ENCODE measurements at regions not wholly inside any gene's neighbourhood (a gene's known extent, or its start where the extent isn't known, plus 50 kb on each side); places are given as distances from the start of the nearest gene placed in this dataset.

- no peak overlapping the region for H3K9ac ChIP-seq
- no peak for DNase-seq
- no peak overlapping the region for H3K4me3 ChIP-seq
- H3K79me2 ChIP-seq (ENCODE audit: insufficient read depth) = no peaks in the 10 kb centered on the region
- WGBS, 2 experiments (ENCODE audit: low coverage in 1 of 2, low lambda C conversion rate in 2 of 2, missing lambda C conversion rate in 2 of 2) = 59 to 61% methylated on average over 5 of the region's 5 CpGs
- in situ Hi-C loops (cut with MboI) = no loop called here
- peaks cover 37% of the 10 kb centered on the region for H3K27me3 ChIP-seq (replicated peaks; ENCODE audit: insufficient read depth)
- no peak overlapping the region for H3K4me2 ChIP-seq (ENCODE audit: unreplicated experiment)
- H4K20me1 ChIP-seq (ENCODE audit: insufficient read depth) = no peaks in the 10 kb centered on the region
- no peak for TF ChIP-seq EZH2 (IDR thresholded peaks at IDR 0.05; ENCODE audit: insufficient read depth, poor library complexity, severe bottlenecking)
- TF ChIP-seq EZH2phosphoT487 (IDR thresholded peaks at IDR 0.05; ENCODE audit: insufficient read depth, low read depth) = no peak
- no peak overlapping the region for H2AFZ ChIP-seq
- no peaks in the 10 kb centered on the region for H3K9me2 ChIP-seq (ENCODE audit: insufficient read depth)
- no peaks in the 10 kb centered on the region for H3K4me1 ChIP-seq (ENCODE audit: insufficient read depth)
- H3K36me3 ChIP-seq (ENCODE audit: low read depth) = no peaks in the 10 kb centered on the region
- no peaks in the 10 kb centered on the region for H3F3A ChIP-seq (ENCODE audit: insufficient read depth)
- H3K9me3 ChIP-seq (ENCODE audit: low read depth) = no peaks in the 10 kb centered on the region
- H3K27ac ChIP-seq = no peak overlapping the region
These were observed 106.7 kb downstream of the GPX5 start for GRCh38 chr6:28632326-28632851.

DNA sequence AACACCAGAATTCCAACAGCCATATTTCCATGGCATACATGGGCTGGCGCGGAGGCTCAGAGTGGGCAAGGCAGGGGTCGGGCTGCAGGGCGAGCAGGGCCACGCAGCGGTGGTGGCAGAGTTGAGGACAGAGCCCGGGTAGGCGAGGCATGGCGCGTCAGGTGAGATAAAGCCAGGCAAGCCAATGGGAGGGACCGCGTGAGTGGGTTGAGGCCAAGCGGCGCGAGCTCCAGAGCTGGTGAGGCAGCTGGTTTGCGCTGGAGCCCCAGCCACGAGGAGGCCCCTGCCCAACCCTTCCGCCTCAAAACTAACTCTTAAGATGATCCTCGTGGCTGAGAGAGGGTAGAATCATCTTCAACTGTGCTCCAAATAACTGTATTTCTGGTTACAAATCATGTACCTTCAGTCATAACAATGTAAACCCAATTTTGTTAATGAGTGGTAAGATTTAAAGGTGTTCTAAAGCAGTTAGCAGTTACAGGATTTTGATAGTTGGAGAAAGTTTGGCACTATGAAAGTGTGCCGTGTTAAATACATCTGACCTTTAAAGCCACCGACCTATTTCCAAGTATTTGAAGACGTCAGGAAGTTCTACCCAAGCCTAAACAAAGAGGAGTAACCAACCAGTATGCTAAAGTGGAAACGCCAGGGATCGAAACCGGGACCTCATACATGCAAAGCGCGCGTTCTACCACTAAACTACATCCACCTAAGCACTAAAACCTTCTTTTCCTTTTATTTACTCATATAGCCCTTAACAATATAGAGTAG, 107.9 kb downstream of the GPX5 start:
- no peak overlapping the region for H3K9ac ChIP-seq
- no peak overlapping the region for H3K4me2 ChIP-seq (ENCODE audit: unreplicated experiment)
- no peaks in the 10 kb centered on the region for H3K4me1 ChIP-seq (ENCODE audit: insufficient read depth)
- no peak overlapping the region for H2AFZ ChIP-seq
- no peaks in the 10 kb centered on the region for H4K20me1 ChIP-seq (ENCODE audit: insufficient read depth)
- TF ChIP-seq EZH2 (IDR thresholded peaks at IDR 0.05; ENCODE audit: insufficient read depth, poor library complexity, severe bottlenecking) (no peak), EZH2phosphoT487 (IDR thresholded peaks at IDR 0.05; ENCODE audit: insufficient read depth, low read depth) (no peak)
- H3K27me3 ChIP-seq (replicated peaks; ENCODE audit: insufficient read depth) = peaks cover 40% of the 10 kb centered on the region
- 41 to 44% methylated on average over 28 of the region's 28 CpGs for WGBS, 2 experiments (ENCODE audit: low coverage in 1 of 2, low lambda C conversion rate in 2 of 2, missing lambda C conversion rate in 2 of 2)
- no peak overlapping the region for H3K27ac ChIP-seq
- no peaks in the 10 kb centered on the region for H3K9me2 ChIP-seq (ENCODE audit: insufficient read depth)
- in situ Hi-C loops (cut with MboI) = no loop called here
- DNase-seq = no peak
- H3K9me3 ChIP-seq (ENCODE audit: low read depth) = no peaks in the 10 kb centered on the region
- no peaks in the 10 kb centered on the region for H3F3A ChIP-seq (ENCODE audit: insufficient read depth)
- no peaks in the 10 kb centered on the region for H3K79me2 ChIP-seq (ENCODE audit: insufficient read depth)
- no peaks in the 10 kb centered on the region for H3K36me3 ChIP-seq (ENCODE audit: low read depth)
- no peak overlapping the region for H3K4me3 ChIP-seq

DNA sequence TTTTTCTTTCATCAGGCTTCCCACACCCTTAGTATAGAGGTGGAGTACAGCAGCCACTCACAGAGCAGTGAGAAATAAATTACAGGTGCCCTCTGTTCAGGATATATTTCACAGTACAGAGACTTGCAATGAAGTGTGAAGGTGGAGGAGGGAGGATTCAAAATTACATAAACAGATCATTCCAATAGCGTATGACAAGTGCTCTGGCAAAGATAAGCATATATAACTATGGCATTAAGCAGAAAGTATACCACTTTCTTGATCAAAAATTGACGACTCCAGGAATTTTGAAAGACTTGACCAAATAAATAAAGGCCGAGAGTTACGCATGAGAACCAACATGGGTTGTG, 108.7 kb downstream of the GPX5 start:
- Histone ChIP-seq H3K27me3 (replicated peaks; ENCODE audit: insufficient read depth) (peaks cover 40% of the 10 kb centered on the region), H3K27ac (no peak overlapping the region), H3K79me2 (ENCODE audit: insufficient read depth) (no peaks in the 10 kb centered on the region), H3K4me3 (peak overlapping the region; percentile 64), H3K9ac (no peak overlapping the region), H3K9me2 (ENCODE audit: insufficient read depth) (no peaks in the 10 kb centered on the region), H2AFZ (peak overlapping the region; percentile 76), H3K36me3 (ENCODE audit: low read depth) (no peaks in the 10 kb centered on the region), H3K4me2 (ENCODE audit: unreplicated experiment) (peak overlapping the region; percentile 71), H3F3A (ENCODE audit: insufficient read depth) (no peaks in the 10 kb centered on the region), H3K9me3 (ENCODE audit: low read depth) (no peaks in the 10 kb centered on the region), H3K4me1 (ENCODE audit: insufficient read depth) (no peaks in the 10 kb centered on the region), H4K20me1 (ENCODE audit: insufficient read depth) (no peaks in the 10 kb centered on the region)
- 11 to 17% methylated on average over 4 of the region's 4 CpGs for WGBS, 2 experiments (ENCODE audit: low coverage in 1 of 2, low lambda C conversion rate in 2 of 2, missing lambda C conversion rate in 2 of 2)
- TF ChIP-seq EZH2phosphoT487 (IDR thresholded peaks at IDR 0.05; ENCODE audit: insufficient read depth, low read depth) (no peak), EZH2 (IDR thresholded peaks at IDR 0.05; ENCODE audit: insufficient read depth, poor library complexity, severe bottlenecking) (no peak)
- in situ Hi-C loops (cut with MboI) = no loop called here
- DNase-seq = no peak

DNA sequence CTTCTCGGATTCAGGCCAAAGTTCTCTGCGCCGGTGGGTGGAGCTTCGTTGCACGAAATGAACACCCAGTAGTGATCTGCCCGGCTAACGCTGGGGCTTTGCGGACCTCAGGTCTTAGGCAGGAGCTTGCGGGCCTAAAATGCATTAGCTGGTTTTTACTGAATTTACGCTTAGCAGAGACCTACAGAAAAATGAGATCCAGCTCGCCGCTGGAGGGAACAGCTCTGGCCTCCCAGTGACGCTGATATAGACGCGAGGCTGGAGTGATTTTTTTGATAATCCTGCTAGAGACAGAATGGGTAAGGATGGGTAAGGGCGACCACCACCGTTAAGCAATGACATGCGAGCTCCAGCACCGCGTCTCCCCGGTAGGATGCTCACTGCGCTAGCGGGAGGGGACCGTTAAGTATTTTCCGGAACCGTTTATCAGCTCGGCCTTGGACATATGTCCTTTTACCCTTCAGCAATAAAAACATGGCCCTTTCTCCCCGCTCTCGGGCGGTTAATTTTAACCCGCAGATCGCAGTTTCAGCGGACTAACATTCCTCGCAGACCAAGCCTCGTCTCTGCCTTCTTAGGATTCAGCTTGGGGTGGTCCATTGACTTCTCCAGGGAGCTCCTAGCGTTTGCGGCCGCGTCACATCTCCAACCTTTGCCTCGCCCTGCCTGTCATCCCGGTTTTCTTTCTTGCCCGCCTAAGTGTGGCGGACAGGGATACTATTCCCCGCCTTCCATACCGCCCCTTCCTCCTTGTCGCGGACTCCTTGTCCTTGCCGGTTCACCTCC, 109.3 kb downstream of the GPX5 start:
- no peak overlapping the region for H3K27ac ChIP-seq
- DNase-seq = peak; percentile 36
- WGBS, 2 experiments (ENCODE audit: low coverage in 1 of 2, low lambda C conversion rate in 2 of 2, missing lambda C conversion rate in 2 of 2) = 1 to 2% methylated on average over 47 to 48 of the region's 48 CpGs

More for the DNA sequence above, 109.3 kb downstream of the GPX5 start:
- no peak overlapping the region for H3K9ac ChIP-seq
- H4K20me1 ChIP-seq (ENCODE audit: insufficient read depth) = no peaks in the 10 kb centered on the region
- H3K9me3 ChIP-seq (ENCODE audit: low read depth) = no peaks in the 10 kb centered on the region
- peak overlapping the region; percentile 76 for H2AFZ ChIP-seq
- H3K4me3 ChIP-seq = peak overlapping the region; percentile 64
- H3K9me2 ChIP-seq (ENCODE audit: insufficient read depth) = no peaks in the 10 kb centered on the region
- no peak for TF ChIP-seq EZH2 (IDR thresholded peaks at IDR 0.05; ENCODE audit: insufficient read depth, poor library complexity, severe bottlenecking)
- no peak for TF ChIP-seq EZH2phosphoT487 (IDR thresholded peaks at IDR 0.05; ENCODE audit: insufficient read depth, low read depth)
- H3K79me2 ChIP-seq (ENCODE audit: insufficient read depth) = no peaks in the 10 kb centered on the region
- H3K36me3 ChIP-seq (ENCODE audit: low read depth) = no peaks in the 10 kb centered on the region
- no peaks in the 10 kb centered on the region for H3K4me1 ChIP-seq (ENCODE audit: insufficient read depth)
- H3K27me3 ChIP-seq (replicated peaks; ENCODE audit: insufficient read depth) = peaks cover 40% of the 10 kb centered on the region
- in situ Hi-C loops (cut with MboI) = no loop called here
- H3F3A ChIP-seq (ENCODE audit: insufficient read depth) = no peaks in the 10 kb centered on the region
- peak overlapping the region; percentile 71 for H3K4me2 ChIP-seq (ENCODE audit: unreplicated experiment)

Measured in GM23248 (cell line).